Cardiac muscle cell (in vitro differentiated cells and primary cell): ENCODE measurements at regions not wholly inside any gene's neighbourhood (a gene's known extent, or its start where the extent isn't known, plus 50 kb on each side); places are given as distances from the start of the nearest gene placed in this dataset.

Experiments
- DNase-seq, 2 donors: peaks; one replicate each; pipeline versions ENCODE4 v3.0.0 to v3.0.0-alpha.2; 2010 to 2017; ENCODE audit warnings: low read depth in 1 of 2, low spot score in 1 of 2
- H3K27ac ChIP-seq: fragments of 200-600 bp; sonication (generic); 2 replicates; pipeline ENCODE4 v1.5.1; 2016
- H3K27me3 ChIP-seq: fragments of 200-600 bp; sonication (generic); 2 replicates; pipeline ENCODE4 v1.6.0; 2016; ENCODE audit warnings: control low read depth
- H3K36me3 ChIP-seq: fragments of 200-600 bp; sonication (generic); 2 replicates; pipeline ENCODE4 v1.5.1; 2016; ENCODE audit warnings: control low read depth
- H3K4me1 ChIP-seq: fragments of 200-600 bp; sonication (generic); 2 replicates; pipeline ENCODE4 v1.8.1; 2017; ENCODE audit warnings: low read depth, mild to moderate bottlenecking, mixed run types
- H3K4me3 ChIP-seq: fragments of 200-600 bp; sonication (generic); 2 replicates; pipeline ENCODE4 v1.5.1; 2016; ENCODE audit warnings: mild to moderate bottlenecking
- H3K9me3 ChIP-seq: fragments of 200-600 bp; sonication (generic); 2 replicates; pipeline ENCODE4 v1.5.1; 2017; ENCODE audit warnings: low read depth, mild to moderate bottlenecking, control low read depth
- CTCF ChIP-seq: IDR thresholded peaks from 2 replicates; pipeline ENCODE4 v1.5.1; 2012; ENCODE audit warnings: low read depth, mild to moderate bottlenecking, low read length

GRCh38 chr2:101534149-101534611, 59.3 kb upstream of the RFX8 start:
- no peak overlapping the region for H3K27ac ChIP-seq
- no peaks in the 10 kb centered on the region for H3K27me3 ChIP-seq
- no peaks in the 10 kb centered on the region for H3K4me1 ChIP-seq
- H3K4me3 ChIP-seq, result no peak overlapping the region
- H3K9me3 ChIP-seq, result no peaks in the 10 kb centered on the region
- peak in 1 of 2 donors; percentile 12 for DNase-seq
- no peaks in the 10 kb centered on the region for H3K36me3 ChIP-seq
- TF ChIP-seq CTCF, result no peak

- no peak for TF ChIP-seq CTCF
- Histone ChIP-seq H3K4me3 (no peak overlapping the region), H3K4me1 (no peaks in the 10 kb centered on the region), H3K9me3 (no peaks in the 10 kb centered on the region), H3K36me3 (no peaks in the 10 kb centered on the region), H3K27ac (no peak overlapping the region), H3K27me3 (no peaks in the 10 kb centered on the region)
- peak in 1 of 2 donors; percentile 14 for DNase-seq
These were observed 58.7 kb upstream of the RFX8 start for GRCh38 chr2:101533561-101534148.

GRCh38 chr2:101528501-101528900, 53.6 kb upstream of the RFX8 start:
- H3K27ac ChIP-seq, result no peak overlapping the region
- no peaks in the 10 kb centered on the region for H3K36me3 ChIP-seq
- no peaks in the 10 kb centered on the region for H3K27me3 ChIP-seq
- no peaks in the 10 kb centered on the region for H3K4me1 ChIP-seq
- no peak for DNase-seq
- no peaks in the 10 kb centered on the region for H3K9me3 ChIP-seq
- TF ChIP-seq CTCF, result no peak
- no peak overlapping the region for H3K4me3 ChIP-seq

GRCh38 chr2:101524806-101525430, 50.0 kb upstream of the RFX8 start:
- no peak for TF ChIP-seq CTCF
- peak in 1 of 2 donors; percentile 27 for DNase-seq
- Histone ChIP-seq H3K9me3 (no peaks in the 10 kb centered on the region), H3K36me3 (no peaks in the 10 kb centered on the region), H3K4me3 (no peak overlapping the region), H3K4me1 (no peaks in the 10 kb centered on the region), H3K27me3 (no peaks in the 10 kb centered on the region), H3K27ac (no peak overlapping the region)
